ENCODE measurements at regions not wholly inside any gene's neighbourhood (a gene's known extent, or its start where the extent isn't known, plus 50 kb on each side); places are given as distances from the start of the nearest gene placed in this dataset.

GRCh38 chr9:89812556-89813181 is 207.9 kb downstream of the GADD45G start:
- intact Hi-C loops (cut with DNase I): no loop called here
- 94% methylated on average over 10 of the region's 10 CpGs for WGBS
- H3K4me3 ChIP-seq: no peak overlapping the region
- no peaks in the 10 kb centered on the region for H3K36me3 ChIP-seq
- H3K27ac ChIP-seq: no peak overlapping the region
- no peak for DNase-seq (ENCODE audit: low spot score)
- H3K4me1 ChIP-seq (replicated peaks): no peaks in the 10 kb centered on the region
- no peaks in the 10 kb centered on the region for H3K27me3 ChIP-seq (replicated peaks; ENCODE audit: insufficient read depth)
- H3K9me3 ChIP-seq: no peaks in the 10 kb centered on the region
- TF ChIP-seq CTCF (IDR thresholded peaks at IDR 0.05) (no peak), POLR2A (IDR thresholded peaks at IDR 0.05) (no peak), POLR2AphosphoS5 (IDR thresholded peaks at IDR 0.05) (no peak)

- 97% methylated on average over 5 of the region's 5 CpGs for WGBS
- no peak for DNase-seq (ENCODE audit: low spot score)
- Histone ChIP-seq H3K36me3 (no peaks in the 10 kb centered on the region), H3K9me3 (no peaks in the 10 kb centered on the region), H3K27ac (no peak overlapping the region), H3K4me3 (no peak overlapping the region), H3K27me3 (replicated peaks; ENCODE audit: insufficient read depth) (no peaks in the 10 kb centered on the region), H3K4me1 (replicated peaks) (no peaks in the 10 kb centered on the region)
- intact Hi-C loops (cut with DNase I): no loop called here
- no peak for TF ChIP-seq POLR2AphosphoS5 (IDR thresholded peaks at IDR 0.05)
Observed at GRCh38 chr9:89813482-89813881, 208.7 kb downstream of the GADD45G start.

GRCh38 chr9:89814340-89815040 is 209.7 kb downstream of the GADD45G start:
- no peaks in the 10 kb centered on the region for H3K9me3 ChIP-seq
- 47% methylated on average over 9 of the region's 9 CpGs for WGBS
- no peaks in the 10 kb centered on the region for H3K36me3 ChIP-seq
- no peaks in the 10 kb centered on the region for H3K4me1 ChIP-seq (replicated peaks)
- H3K27me3 ChIP-seq (replicated peaks; ENCODE audit: insufficient read depth): no peaks in the 10 kb centered on the region
- no peak for DNase-seq (ENCODE audit: low spot score)
- no peak overlapping the region for H3K27ac ChIP-seq
- TF ChIP-seq CTCF (IDR thresholded peaks at IDR 0.05) (no peak), POLR2A (IDR thresholded peaks at IDR 0.05) (no peak), POLR2AphosphoS5 (IDR thresholded peaks at IDR 0.05) (no peak)
- H3K4me3 ChIP-seq: no peak overlapping the region
- intact Hi-C loops (cut with DNase I): no loop called here

GRCh38 chr9:89815061-89815902 is 210.5 kb downstream of the GADD45G start:
- TF ChIP-seq CTCF (IDR thresholded peaks at IDR 0.05) (no peak), POLR2A (IDR thresholded peaks at IDR 0.05) (no peak)
- Histone ChIP-seq H3K27ac (no peak overlapping the region), H3K9me3 (no peaks in the 10 kb centered on the region), H3K27me3 (replicated peaks; ENCODE audit: insufficient read depth) (no peaks in the 10 kb centered on the region), H3K4me1 (replicated peaks) (no peaks in the 10 kb centered on the region), H3K4me3 (no peak overlapping the region), H3K36me3 (no peaks in the 10 kb centered on the region)
- no peak for DNase-seq (ENCODE audit: low spot score)
- WGBS: 84% methylated on average over 9 of the region's 9 CpGs
- intact Hi-C loops (cut with DNase I): no loop called here

GRCh38 chr9:89815903-89816573 is 211.2 kb downstream of the GADD45G start:
- no peaks in the 10 kb centered on the region for H3K9me3 ChIP-seq
- no peaks in the 10 kb centered on the region for H3K27me3 ChIP-seq (replicated peaks; ENCODE audit: insufficient read depth)
- H3K4me1 ChIP-seq (replicated peaks): no peaks in the 10 kb centered on the region
- 58% methylated on average over 10 of the region's 10 CpGs for WGBS
- no peak overlapping the region for H3K27ac ChIP-seq
- no peaks in the 10 kb centered on the region for H3K36me3 ChIP-seq
- no peak overlapping the region for H3K4me3 ChIP-seq
- TF ChIP-seq CTCF (IDR thresholded peaks at IDR 0.05) (no peak), POLR2AphosphoS5 (IDR thresholded peaks at IDR 0.05) (no peak), POLR2A (IDR thresholded peaks at IDR 0.05) (no peak)
- intact Hi-C loops (cut with DNase I): no loop called here
- no peak for DNase-seq (ENCODE audit: low spot score)
